VCaP (cell line): ENCODE measurements at regions not wholly inside any gene's neighbourhood (a gene's known extent, or its start where the extent isn't known, plus 50 kb on each side); places are given as distances from the start of the nearest gene placed in this dataset.

Experiments
- H3K27ac ChIP-seq: fragments of 450-650 bp; 2 replicates; pipeline ENCODE4 v1.5.1; 2017
- TF ChIP-seq, protein P1 (sequence below): fragments of 450-650 bp; conservative IDR thresholded peaks from 2 replicates; pipeline ENCODE4 v1.5.1; 2017; ENCODE audit warnings: mild to moderate bottlenecking, moderate library complexity

- TF ChIP-seq, protein P1, sequence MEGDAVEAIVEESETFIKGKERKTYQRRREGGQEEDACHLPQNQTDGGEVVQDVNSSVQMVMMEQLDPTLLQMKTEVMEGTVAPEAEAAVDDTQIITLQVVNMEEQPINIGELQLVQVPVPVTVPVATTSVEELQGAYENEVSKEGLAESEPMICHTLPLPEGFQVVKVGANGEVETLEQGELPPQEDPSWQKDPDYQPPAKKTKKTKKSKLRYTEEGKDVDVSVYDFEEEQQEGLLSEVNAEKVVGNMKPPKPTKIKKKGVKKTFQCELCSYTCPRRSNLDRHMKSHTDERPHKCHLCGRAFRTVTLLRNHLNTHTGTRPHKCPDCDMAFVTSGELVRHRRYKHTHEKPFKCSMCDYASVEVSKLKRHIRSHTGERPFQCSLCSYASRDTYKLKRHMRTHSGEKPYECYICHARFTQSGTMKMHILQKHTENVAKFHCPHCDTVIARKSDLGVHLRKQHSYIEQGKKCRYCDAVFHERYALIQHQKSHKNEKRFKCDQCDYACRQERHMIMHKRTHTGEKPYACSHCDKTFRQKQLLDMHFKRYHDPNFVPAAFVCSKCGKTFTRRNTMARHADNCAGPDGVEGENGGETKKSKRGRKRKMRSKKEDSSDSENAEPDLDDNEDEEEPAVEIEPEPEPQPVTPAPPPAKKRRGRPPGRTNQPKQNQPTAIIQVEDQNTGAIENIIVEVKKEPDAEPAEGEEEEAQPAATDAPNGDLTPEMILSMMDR = no peak
- no peak overlapping the region for H3K27ac ChIP-seq
These were observed 324.0 kb upstream of the UBE2E3 start for GRCh38 chr2:180656455-180656847.

DNA sequence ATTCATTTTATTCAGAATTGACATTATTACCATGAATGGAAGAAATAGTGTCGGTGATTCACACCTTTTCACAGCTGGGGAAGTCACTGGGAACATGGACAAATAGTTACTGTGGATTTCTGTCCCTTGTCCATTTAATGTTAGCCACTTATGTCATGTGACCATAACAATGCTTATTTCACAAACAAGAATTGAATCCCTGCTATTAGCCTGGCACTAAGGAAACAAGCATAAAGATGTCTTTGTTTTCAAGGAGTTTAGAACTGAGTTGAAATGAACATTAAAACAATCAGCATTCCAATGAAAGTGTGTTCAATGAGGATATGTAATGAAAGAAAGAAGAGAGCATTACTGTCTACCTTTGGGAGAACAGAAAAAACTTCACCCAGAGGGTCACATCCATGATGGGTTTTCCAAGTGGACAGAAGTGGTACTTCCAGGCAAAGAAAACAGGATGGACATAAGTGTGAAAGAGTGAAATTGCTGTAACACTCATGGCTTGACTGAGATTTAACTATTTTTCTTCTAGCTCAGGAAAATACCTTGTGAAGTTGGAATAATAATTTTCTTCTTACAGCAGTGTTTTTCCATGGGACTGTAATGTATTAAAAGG, 324.5 kb upstream of the UBE2E3 start:
- TF ChIP-seq, protein P1 = peak; percentile 18; the same call in 1 of the 2 replicates
- H3K27ac ChIP-seq = no peak overlapping the region

DNA sequence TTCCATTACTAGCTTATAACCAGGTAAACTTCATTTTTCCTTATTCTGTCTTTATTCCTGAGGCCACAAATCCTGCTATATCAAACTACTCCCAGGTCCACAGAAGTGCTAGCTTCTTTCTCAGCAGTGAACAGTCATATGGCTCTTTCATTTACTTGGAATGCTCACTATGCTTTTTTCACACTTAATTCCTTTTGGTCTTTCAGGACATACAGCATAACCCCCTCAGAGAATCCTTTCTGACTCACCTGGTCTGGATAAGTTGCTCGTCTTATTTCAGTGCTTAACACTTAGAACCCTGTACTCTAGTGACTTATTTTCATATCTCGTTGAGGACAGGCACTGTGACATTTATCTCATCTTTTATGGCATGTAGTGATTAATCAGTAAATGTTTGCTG, 325.0 kb upstream of the UBE2E3 start:
- TF ChIP-seq, protein P1 = no peak
- no peak overlapping the region for H3K27ac ChIP-seq

DNA sequence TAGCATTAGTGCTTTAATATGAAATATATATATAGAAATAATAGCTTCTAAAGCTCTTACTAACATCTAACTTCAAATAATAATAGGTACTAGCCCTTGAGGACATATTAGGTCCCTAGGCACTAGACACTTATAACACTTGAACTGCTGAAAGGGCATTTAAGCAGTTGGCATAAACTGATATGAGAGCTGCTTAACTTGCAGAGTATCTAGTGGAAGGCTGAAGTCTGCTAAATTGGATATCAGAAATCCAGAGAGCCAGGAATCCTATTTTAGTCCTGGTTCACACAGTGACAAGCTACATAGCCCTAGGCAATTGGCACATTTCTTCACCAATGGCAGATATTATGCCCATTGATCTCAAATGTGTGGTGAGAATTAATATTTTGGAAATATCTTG, 326.9 kb upstream of the UBE2E3 start:
- TF ChIP-seq, protein P1 = no peak

DNA sequence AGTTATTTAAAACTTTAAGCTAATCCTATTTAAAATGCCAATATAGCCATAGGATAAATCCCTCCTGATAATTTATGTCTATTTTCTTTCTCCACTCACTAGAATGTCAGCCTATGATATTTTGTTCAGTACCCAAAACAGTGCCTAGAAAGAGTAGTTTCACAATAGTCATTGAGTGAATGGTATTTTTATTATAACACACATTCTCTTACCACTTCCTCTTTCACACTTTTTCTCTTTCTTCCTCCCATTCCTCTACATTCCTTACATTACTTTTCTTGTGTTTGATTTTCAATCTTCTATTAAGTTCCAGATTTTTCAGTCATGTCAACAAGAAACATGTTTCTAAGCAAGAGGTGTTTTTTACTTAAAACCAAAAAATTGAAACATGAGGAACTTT, 327.6 kb upstream of the UBE2E3 start:
- TF ChIP-seq, protein P1 = no peak
- no peak overlapping the region for H3K27ac ChIP-seq

More for the DNA sequence above, 326.9 kb upstream of the UBE2E3 start:
- no peak overlapping the region for H3K27ac ChIP-seq

GRCh38 chr2:180651596-180651995, 328.8 kb upstream of the UBE2E3 start:
- TF ChIP-seq, protein P1 = no peak
- no peak overlapping the region for H3K27ac ChIP-seq

DNA sequence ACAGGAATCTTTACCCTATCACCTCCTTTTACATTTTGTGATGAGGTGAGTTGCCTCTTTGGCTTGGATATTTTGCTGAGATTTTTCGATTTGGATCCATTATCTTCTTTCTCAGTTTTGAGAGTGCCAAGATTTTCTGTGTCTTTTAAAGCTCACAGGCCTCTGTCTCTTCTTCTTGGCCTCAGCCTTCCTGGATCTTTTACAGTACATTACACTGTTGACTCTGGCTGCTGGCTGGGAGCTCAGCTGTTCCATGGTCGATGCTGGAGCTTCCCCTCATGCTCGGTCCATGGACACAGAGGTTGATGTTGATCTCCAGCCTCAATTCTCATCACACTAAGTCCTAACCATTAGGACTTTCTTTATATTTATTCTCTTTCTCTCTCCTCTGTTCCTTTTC, 332.8 kb upstream of the UBE2E3 start:
- H3K27ac ChIP-seq = peak overlapping the region; percentile 29
- TF ChIP-seq, protein P1 = no peak
